Endothelial cell of umbilical vein (primary cell): ENCODE measurements at regions not wholly inside any gene's neighbourhood (a gene's known extent, or its start where the extent isn't known, plus 50 kb on each side); places are given as distances from the start of the nearest gene placed in this dataset.
A peak's percentile ranks its signal among the peaks of the same experiment; 100 is the strongest.

Experiments
- BruUV-seq: library from RNA; stranded (reverse); fragments of 400-500 nt; replicated peaks from 2 replicates; lab custom pipeline; 2021; lab: Mats Ljungman, UMichigan
- CTCF ChIA-PET: fragments of 300-600, 350-600 bp; sonication (Branson Sonifier 250); formaldehyde crosslinking; loops from one replicate; lab custom pipeline; 2021; ENCODE audit warnings: antibody characterized with exemption, inconsistent platforms; lab: Charles Lee
- POLR2A ChIA-PET: fragments of 300-600, 350-600 bp; sonication (Branson Sonifier 250); formaldehyde crosslinking; loops from one replicate; lab custom pipeline; 2021; ENCODE audit warnings: antibody characterized with exemption, inconsistent platforms; lab: Charles Lee
- DNase-seq: peaks from one replicate; pipeline ENCODE4 v3.0.0-alpha.2; 2011; ENCODE audit warnings: low read depth, low spot score
- FAIRE-seq: peaks from 2 replicates; lab custom pipeline; 2011; peaks lifted over from hg19 to GRCh38; lab: Jason Lieb, UNC
- H2AFZ ChIP-seq: 2 replicates; pipeline ENCODE4 v1.6.0; 2012; ENCODE audit warnings: low read depth, low read length, control low read depth, inconsistent platforms
- H3K27ac ChIP-seq: 2 replicates; pipeline ENCODE4 v1.5.1; 2011; ENCODE audit warnings: low read depth, mild to moderate bottlenecking, control low read depth, low read length, moderate library complexity; ENCODE audit not compliant: insufficient read depth
- H3K27me3 ChIP-seq, 2 experiments: 2 replicates each; pipeline versions ENCODE4 v1.6.0 to v1.6.1; 2011; ENCODE audit warnings: low read length in 2 of 2, mixed read lengths in 1 of 2; ENCODE audit not compliant: control insufficient read depth in 2 of 2, insufficient read depth in 2 of 2
- H3K36me3 ChIP-seq, 2 experiments: 2 replicates in 1 of 2; 3 replicates in 1 of 2; pipeline ENCODE4 v1.5.1; 2011; ENCODE audit warnings: low read length in 2 of 2, mild to moderate bottlenecking in 1 of 2, moderate library complexity in 1 of 2; ENCODE audit not compliant: control insufficient read depth in 2 of 2, insufficient read depth in 2 of 2; ENCODE audit errors: extremely low read depth in 1 of 2
- H3K4me1 ChIP-seq: 3 replicates; pipeline ENCODE4 v1.5.1; 2011; ENCODE audit warnings: mild to moderate bottlenecking, low read length; ENCODE audit not compliant: control insufficient read depth, insufficient read depth; ENCODE audit errors: extremely low read depth
- H3K4me2 ChIP-seq: 2 replicates; pipeline ENCODE4 v1.6.1; 2011; ENCODE audit warnings: low read length, control low read depth, mixed read lengths; ENCODE audit not compliant: insufficient read depth
- H3K4me3 ChIP-seq, 3 experiments: fragments of 200-600 bp in 1 of 3; sonication (generic), shearing (Covaris generic) in 1 of 3; replicated peaks in 1 of 3; 2 replicates each; pipeline ENCODE4 v1.5.1; 2011 to 2016; ENCODE audit warnings: control low read depth in 3 of 3, low read length in 3 of 3, mild to moderate bottlenecking in 2 of 3, inconsistent platforms in 1 of 3, low read depth in 1 of 3, moderate library complexity in 1 of 3; ENCODE audit not compliant: insufficient read depth in 1 of 3
- H3K79me2 ChIP-seq: 2 replicates; pipeline ENCODE4 v1.6.0; 2012; ENCODE audit warnings: low read length, inconsistent platforms; ENCODE audit not compliant: control insufficient read depth, insufficient read depth
- H3K9ac ChIP-seq: replicated peaks from 2 replicates; pipeline ENCODE3; 2011; ENCODE audit warnings: low read length, control low read depth; ENCODE audit not compliant: insufficient read depth; ENCODE audit errors: extremely low read depth
- H3K9me1 ChIP-seq: replicated peaks from 3 replicates; pipeline ENCODE4 v1.6.0; 2011; ENCODE audit warnings: mild to moderate bottlenecking, low read length; ENCODE audit not compliant: control insufficient read depth, insufficient read depth; ENCODE audit errors: extremely low read depth
- H3K9me3 ChIP-seq: replicated peaks from 2 replicates; pipeline ENCODE4 v1.5.1; 2012; ENCODE audit warnings: low read length, inconsistent platforms; ENCODE audit not compliant: control insufficient read depth, insufficient read depth
- H4K20me1 ChIP-seq: replicated peaks from 2 replicates; pipeline ENCODE3; 2011; ENCODE audit warnings: mild to moderate bottlenecking, low read length; ENCODE audit not compliant: control insufficient read depth, insufficient read depth; ENCODE audit errors: extremely low read depth
- EZH2 ChIP-seq: IDR thresholded peaks from 2 replicates; pipeline ENCODE4 v1.6.1; 2012; ENCODE audit warnings: borderline replicate concordance, low read depth, mild to moderate bottlenecking, moderate library complexity, low read length, inconsistent platforms; ENCODE audit not compliant: severe bottlenecking
- FOS ChIP-seq: IDR thresholded peaks from 2 replicates; pipeline ENCODE4 v1.6.1; 2011; ENCODE audit warnings: mild to moderate bottlenecking, low read length, moderate library complexity, borderline replicate concordance; ENCODE audit not compliant: insufficient read depth
- GATA2 ChIP-seq: IDR thresholded peaks from 2 replicates; pipeline ENCODE4 v1.7.0; 2011; ENCODE audit warnings: low read depth, mild to moderate bottlenecking, moderate library complexity, mixed read lengths, low read length; ENCODE audit not compliant: insufficient read length, insufficient read depth
- JUN ChIP-seq: IDR thresholded peaks from 2 replicates; pipeline ENCODE4 v1.6.1; 2011; ENCODE audit warnings: borderline replicate concordance, low read depth; ENCODE audit not compliant: insufficient read length, insufficient read depth
- MYC ChIP-seq: IDR thresholded peaks from one replicate; pipeline ENCODE4 v1.6.1; 2011; ENCODE audit warnings: mild to moderate bottlenecking, low read depth, low read length
- POLR2A ChIP-seq: IDR thresholded peaks from 2 replicates; pipeline ENCODE4 v1.6.1; 2012; ENCODE audit warnings: low read depth, mild to moderate bottlenecking, control low read depth, low read length
- POLR2AphosphoS5 ChIP-seq: IDR thresholded peaks from 2 replicates; pipeline ENCODE4 v1.6.1; 2012; ENCODE audit warnings: low read depth, mild to moderate bottlenecking, control low read depth, low read length, moderate library complexity; ENCODE audit not compliant: insufficient read depth
- dilution Hi-C: fragments of 300-500 bp; cut with MboI; formaldehyde crosslinking; loops from one replicate; pipeline ENCODE4 v1.15.0; 2019; ENCODE audit warnings: low sequenced_read_pairs; ENCODE audit not compliant: extremely low pct_ligation_motif_present
- intact Hi-C: fragments of 100-400 bp; cut with micrococcal nuclease; formaldehyde crosslinking; loops from one replicate; pipeline ENCODE4 v1.10.0; 2022
- TF ChIP-seq, protein P1 (sequence below): IDR thresholded peaks from 2 replicates; pipeline ENCODE4 v1.6.1; 2011; ENCODE audit not compliant: insufficient read depth, insufficient read length
- TF ChIP-seq, protein P2 (sequence below), 2 donors: IDR thresholded peaks; 1 replicate in 1 of 2; 2 replicates in 1 of 2; pipeline ENCODE4 v1.5.1; 2011; ENCODE audit warnings: low read length in 2 of 2, mild to moderate bottlenecking in 2 of 2, moderate library complexity in 2 of 2, control low read depth in 1 of 2, inconsistent platforms in 1 of 2, low read depth in 1 of 2; ENCODE audit not compliant: insufficient read depth in 1 of 2; ENCODE audit errors: extremely low read depth in 1 of 2

DNA sequence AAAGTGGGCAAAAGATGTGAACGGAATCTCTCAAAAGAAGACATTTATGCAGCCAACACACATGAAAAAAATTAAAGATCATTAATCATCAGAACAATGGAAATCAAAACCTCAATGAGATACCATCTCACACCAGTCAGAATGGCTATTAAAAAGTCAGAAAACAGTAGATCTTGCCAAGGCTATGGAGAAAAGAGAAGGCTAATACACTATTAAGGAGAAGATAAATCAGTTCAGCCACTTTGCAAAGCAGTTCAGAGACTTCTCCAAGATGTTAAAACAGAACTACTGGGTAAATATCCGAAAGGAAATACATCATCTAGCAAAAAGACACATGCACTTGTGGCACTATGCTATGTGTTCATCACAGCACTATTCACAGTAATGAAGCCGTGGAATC, 388.2 kb upstream of the LUZP2 start:
- Histone ChIP-seq H4K20me1 (no peaks in the 10 kb centered on the region), H3K4me1 (no peaks in the 10 kb centered on the region), H3K4me3 (no peak overlapping the region), H3K36me3 (no peaks in the 10 kb centered on the region), H3K27me3 (no peaks in the 10 kb centered on the region), H3K9ac (no peak overlapping the region), H3K9me1 (no peaks in the 10 kb centered on the region), H3K79me2 (no peaks in the 10 kb centered on the region), H3K9me3 (peaks cover 2% of the 10 kb centered on the region), H3K4me2 (no peak overlapping the region), H3K27ac (no peak overlapping the region), H2AFZ (no peak overlapping the region)
- FAIRE-seq (no peak), DNase-seq (peak; percentile 7)
- TF ChIP-seq POLR2A (no peak), JUN (no peak), FOS (no peak), MYC (no peak), GATA2 (no peak), POLR2AphosphoS5 (no peak), EZH2 (no peak)
- TF ChIP-seq, protein P1, sequence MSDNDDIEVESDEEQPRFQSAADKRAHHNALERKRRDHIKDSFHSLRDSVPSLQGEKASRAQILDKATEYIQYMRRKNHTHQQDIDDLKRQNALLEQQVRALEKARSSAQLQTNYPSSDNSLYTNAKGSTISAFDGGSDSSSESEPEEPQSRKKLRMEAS, result no peak
- TF ChIP-seq, protein P2, sequence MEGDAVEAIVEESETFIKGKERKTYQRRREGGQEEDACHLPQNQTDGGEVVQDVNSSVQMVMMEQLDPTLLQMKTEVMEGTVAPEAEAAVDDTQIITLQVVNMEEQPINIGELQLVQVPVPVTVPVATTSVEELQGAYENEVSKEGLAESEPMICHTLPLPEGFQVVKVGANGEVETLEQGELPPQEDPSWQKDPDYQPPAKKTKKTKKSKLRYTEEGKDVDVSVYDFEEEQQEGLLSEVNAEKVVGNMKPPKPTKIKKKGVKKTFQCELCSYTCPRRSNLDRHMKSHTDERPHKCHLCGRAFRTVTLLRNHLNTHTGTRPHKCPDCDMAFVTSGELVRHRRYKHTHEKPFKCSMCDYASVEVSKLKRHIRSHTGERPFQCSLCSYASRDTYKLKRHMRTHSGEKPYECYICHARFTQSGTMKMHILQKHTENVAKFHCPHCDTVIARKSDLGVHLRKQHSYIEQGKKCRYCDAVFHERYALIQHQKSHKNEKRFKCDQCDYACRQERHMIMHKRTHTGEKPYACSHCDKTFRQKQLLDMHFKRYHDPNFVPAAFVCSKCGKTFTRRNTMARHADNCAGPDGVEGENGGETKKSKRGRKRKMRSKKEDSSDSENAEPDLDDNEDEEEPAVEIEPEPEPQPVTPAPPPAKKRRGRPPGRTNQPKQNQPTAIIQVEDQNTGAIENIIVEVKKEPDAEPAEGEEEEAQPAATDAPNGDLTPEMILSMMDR (IDR thresholded peaks at IDR 0.05; ENCODE audit: extremely low read depth in 1 of 2, insufficient read depth in 1 of 2, low read depth in 1 of 2, low read length in 2 of 2), result no peak
- ChIA-PET CTCF (no interaction called here), POLR2A (no interaction called here)
- no TSS peak for BruUV-seq
- intact Hi-C loops, result no loop called here
- dilution Hi-C loops, result no loop called here
